ENCODE measurements at regions not wholly inside any gene's neighbourhood (a gene's known extent, or its start where the extent isn't known, plus 50 kb on each side); places are given as distances from the start of the nearest gene placed in this dataset.

GRCh38 chr11:69366591-69366990 lies 72.6 kb downstream of the MYEOV start:
- TF ChIP-seq TSHZ1 (tag by site-specific recombination; IDR thresholded peaks at IDR 0.05; ENCODE audit: borderline replicate concordance) (no peak), ZNF707 (tag by site-specific recombination; IDR thresholded peaks at IDR 0.05) (no peak)

Measured in HEK293 (cell line).